Heart right ventricle (tissue), 16 donors: ENCODE measurements at regions not wholly inside any gene's neighbourhood (a gene's known extent, or its start where the extent isn't known, plus 50 kb on each side); places are given as distances from the start of the nearest gene placed in this dataset.

Experiments
- ATAC-seq, 8 donors: fragments of 200-7000 bp; cut with Tn5 transposase; one replicate each; pipeline ENCODE4 v1.9.1; 2020; ENCODE audit warnings: mild to moderate bottlenecking in 8 of 8, moderate library complexity in 8 of 8, moderate number of reproducible peaks in 1 of 8
- DNase-seq, 2 donors: peaks; one replicate each; pipeline ENCODE4 v3.0.0-alpha.2; 2020
- H3K27ac ChIP-seq, 10 donors: fragments of 200-600 bp; sonication (generic) in 2 of 10; one replicate each; pipeline versions ENCODE4 v1.5.0 to v1.8.0; 2020 to 2022; ENCODE audit warnings: mild to moderate bottlenecking in 3 of 10
- H3K27me3 ChIP-seq, 7 donors: fragments of 200-600 bp; one replicate each; pipeline ENCODE4 v1.8.0; 2021 to 2022; ENCODE audit warnings: mild to moderate bottlenecking in 2 of 7
- H3K36me3 ChIP-seq, 9 donors: fragments of 200-600 bp; sonication (generic) in 1 of 9; one replicate each; pipeline versions ENCODE4 v1.5.0 to v1.8.0; 2020 to 2022; ENCODE audit warnings: mild to moderate bottlenecking in 2 of 9
- H3K4me1 ChIP-seq, 9 donors: fragments of 200-600 bp; sonication (generic) in 1 of 9; one replicate each; pipeline versions ENCODE4 v1.5.0 to v1.8.0; 2020 to 2022; ENCODE audit warnings: mild to moderate bottlenecking in 4 of 9
- H3K4me3 ChIP-seq, 10 donors: fragments of 200-600 bp; sonication (generic) in 2 of 10; one replicate each; pipeline versions ENCODE4 v1.5.0 to v1.8.0; 2020 to 2022; ENCODE audit warnings: mild to moderate bottlenecking in 7 of 10, moderate library complexity in 2 of 10
- H3K9me3 ChIP-seq, 11 donors: fragments of 200-600 bp in 10 of 11; sonication (generic) in 2 of 11; one replicate each; pipeline versions ENCODE4 v1.5.0 to v1.8.0; 2013 to 2022; ENCODE audit warnings: mild to moderate bottlenecking in 2 of 11, control low read depth in 1 of 11, moderate library complexity in 1 of 11
- CTCF ChIP-seq, 9 donors: fragments of 200-600 bp; sonication (generic) in 2 of 9; IDR thresholded peaks; one replicate each; pipeline versions ENCODE4 v1.5.0 to v1.8.0; 2021 to 2022; ENCODE audit warnings: antibody characterized with exemption in 9 of 9, mild to moderate bottlenecking in 5 of 9, moderate library complexity in 1 of 9
- WGBS, 2 donors: extraction: QIAGEN DNeasy Blood & Tissue Kit; methylation state at CpG; one replicate each; pipeline ENCODE4 v1.1.7; 2013; ENCODE audit warnings: inconsistent platforms in 1 of 2; 5-methylcytosine and 5-hydroxymethylcytosine counted together
- intact Hi-C, 10 donors: fragments of 100-400 bp; cut with DNase I; formaldehyde crosslinking; loops; one replicate each; pipeline versions ENCODE4 v1.11.1 to v1.14.2; 2022
- donor health status: Arrhythmogenic right ventricular cardiomyopathy.
- donor health status: ischemic (EF 13 %, LVEDD 7.1; RV severe dilation, severe dysfunction).
- donor health status: healthy with polysubstance abuse.
- donor health status: DM: no; HTN: yes; CAD: no.
- donor health status: DM: no; HTN: no; CAD: no.
- donor health status: ischemic (EF 25% LVEDD 6.9; RV normal size, moderate dysfunction).
- donor health status: ischemic (EF 25% LVEDD 5.7; RV mildly dilated, moderate dysfunction).
- donor health status: healthy.
- donor health status: DM: yes; HTN: yes; CAD: no.
- donor health status: Ischemic cardiomyopathy.
- donor health status: ischemic (EF 35%, LVEDD 5.7; RV mildly dilated, moderate dysfunction).
- donor health status: nonischemic (EF 11% LVEDD 7.7; RV severe dilation, severe dysfunction).
- donor health status: DM: yes; HTN: yes; CAD: no.
- donor health status: PGD.
- donor health status: ischemic (EF 29% LVEDD 5.4; RV normal size, mild dysfunction).
- donor health status: nonischemic (EF 23%, LVEDD 6.1; RV moderate dilation, normal function).

GRCh38 chr7:25546306-25546705, 318.0 kb upstream of the NPVF start:
- intact Hi-C loops, result no loop called here
- 92 to 99% methylated on average over 6 of the region's 6 CpGs for WGBS, 2 donors
- no peaks in the 10 kb centered on the region for H3K36me3 ChIP-seq
- DNase-seq, result no peak
- no peak overlapping the region for H3K4me3 ChIP-seq
- no peak for TF ChIP-seq CTCF (IDR thresholded peaks at IDR 0.05)
- no peaks in the 10 kb centered on the region for H3K9me3 ChIP-seq
- no peak overlapping the region for H3K27ac ChIP-seq
- H3K4me1 ChIP-seq, result no peaks in the 10 kb centered on the region
- no peak for ATAC-seq
- peaks cover 0 to 10% (median 0%) of the 10 kb centered on the region in 7 donors for H3K27me3 ChIP-seq

GRCh38 chr7:25549271-25549921, 321.1 kb upstream of the NPVF start:
- H3K4me1 ChIP-seq, result peaks cover 0 to 9% (median 0%) of the 10 kb centered on the region in 9 donors
- DNase-seq (no peak), ATAC-seq (no peak)
- intact Hi-C loops, result no loop called here
- H3K36me3 ChIP-seq, result no peaks in the 10 kb centered on the region
- peaks cover 0 to 10% (median 5%) of the 10 kb centered on the region in 7 donors for H3K27me3 ChIP-seq
- 58 to 70% methylated on average over 6 of the region's 6 CpGs for WGBS, 2 donors
- TF ChIP-seq CTCF (IDR thresholded peaks at IDR 0.05), result no peak
- H3K27ac ChIP-seq, result no peak overlapping the region
- H3K4me3 ChIP-seq, result no peak overlapping the region
- H3K9me3 ChIP-seq, result no peaks in the 10 kb centered on the region

GRCh38 chr7:25550149-25550548, 321.9 kb upstream of the NPVF start:
- DNase-seq (no peak), ATAC-seq (no peak)
- H3K4me1 ChIP-seq, result peaks cover 0 to 9% (median 0%) of the 10 kb centered on the region in 9 donors
- no peaks in the 10 kb centered on the region for H3K36me3 ChIP-seq
- H3K4me3 ChIP-seq, result no peak overlapping the region
- 85 to 89% methylated on average over 5 of the region's 5 CpGs for WGBS, 2 donors
- no peaks in the 10 kb centered on the region for H3K9me3 ChIP-seq
- intact Hi-C loops, result loop anchor here in 1 of 10 donors (5.0 kb wide), 1 partner anchor 148 kb away; no protein-coding TSS in a partner anchor
- H3K27me3 ChIP-seq, result peaks cover 0 to 10% (median 5%) of the 10 kb centered on the region in 7 donors
- no peak overlapping the region for H3K27ac ChIP-seq
- no peak for TF ChIP-seq CTCF (IDR thresholded peaks at IDR 0.05)

- Histone ChIP-seq H3K4me1 (peaks cover 0 to 9% (median 0%) of the 10 kb centered on the region in 9 donors), H3K27me3 (peaks cover 0 to 9% (median 4%) of the 10 kb centered on the region in 7 donors), H3K27ac (no peak overlapping the region), H3K4me3 (no peak overlapping the region), H3K9me3 (no peaks in the 10 kb centered on the region), H3K36me3 (no peaks in the 10 kb centered on the region)
- WGBS, 2 donors, result 63 to 70% methylated on average over 3 of the region's 3 CpGs
- intact Hi-C loops, result loop anchor here in 1 of 10 donors (5.0 kb wide), 1 partner anchor 151 kb away; no protein-coding TSS in a partner anchor
- DNase-seq (no peak), ATAC-seq (peak in 1 of 8 donors; percentile 31)
- TF ChIP-seq CTCF (IDR thresholded peaks at IDR 0.05), result no peak
Observed at GRCh38 chr7:25552998-25553397, 324.7 kb upstream of the NPVF start.
